Fibroblast of mammary gland (primary cell): ENCODE measurements at regions not wholly inside any gene's neighbourhood (a gene's known extent, or its start where the extent isn't known, plus 50 kb on each side); places are given as distances from the start of the nearest gene placed in this dataset.
"Not testable (repeated sequence)": the region's sequence is repeated elsewhere in the genome, so short reads cannot be mapped to it uniquely, and the experiment has no call there.

Experiments used
- DNase-seq: peaks from one replicate; pipeline ENCODE4 v3.0.0-alpha.2; 2010; ENCODE audit warnings: low read depth
- H3K4me3 ChIP-seq: 2 replicates; pipeline ENCODE4 v1.5.1; 2011; ENCODE audit warnings: low read depth, mild to moderate bottlenecking, low read length, moderate library complexity; ENCODE audit not compliant: control insufficient read depth
- CTCF ChIP-seq: conservative IDR thresholded peaks from 2 replicates; pipeline ENCODE4 v1.5.1; 2011; ENCODE audit warnings: low read depth, low read length, inconsistent platforms; ENCODE audit not compliant: control insufficient read depth, insufficient read depth

GRCh38 chr1:161432091-161432490, 64.4 kb upstream of the CFAP126 start:
- no peak for DNase-seq
- H3K4me3 ChIP-seq, result no peak overlapping the region
- no peak for TF ChIP-seq CTCF

- TF ChIP-seq CTCF, result no peak
- DNase-seq, result peak; percentile 38
- H3K4me3 ChIP-seq, result no peak overlapping the region
Measured at GRCh38 chr1:161427733-161428516, 60.2 kb upstream of the CFAP126 start.

DNA sequence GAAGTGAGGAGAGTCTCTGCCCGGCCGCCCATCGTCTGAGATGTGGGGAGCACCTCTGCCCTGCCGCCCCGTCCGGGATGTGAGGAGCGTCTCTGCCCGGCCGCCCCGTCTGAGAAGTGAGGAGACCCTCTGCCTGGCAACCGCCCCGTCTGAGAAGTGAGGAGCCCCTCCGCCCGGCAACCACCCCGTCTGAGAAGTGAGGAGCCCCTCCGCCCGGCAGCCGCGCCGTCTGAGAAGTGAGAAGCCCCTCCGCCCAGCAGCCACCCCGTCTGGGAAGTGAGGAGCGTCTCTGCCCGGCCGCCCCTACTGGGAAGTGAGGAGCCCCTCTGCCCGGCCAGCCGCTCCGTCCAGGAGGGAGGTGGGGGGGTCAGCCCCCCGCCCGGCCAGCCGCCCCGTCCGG, 55.2 kb upstream of the CFAP126 start:
- DNase-seq, H3K4me3 ChIP-seq: not testable (repeated sequence)

GRCh38 chr1:161421456-161421855, 53.8 kb upstream of the CFAP126 start:
- no peak for TF ChIP-seq CTCF
- H3K4me3 ChIP-seq, result no peak overlapping the region
- DNase-seq, result no peak

GRCh38 chr1:161420763-161421455, 53.2 kb upstream of the CFAP126 start:
- no peak for TF ChIP-seq CTCF
- no peak overlapping the region for H3K4me3 ChIP-seq
- no peak for DNase-seq

DNA sequence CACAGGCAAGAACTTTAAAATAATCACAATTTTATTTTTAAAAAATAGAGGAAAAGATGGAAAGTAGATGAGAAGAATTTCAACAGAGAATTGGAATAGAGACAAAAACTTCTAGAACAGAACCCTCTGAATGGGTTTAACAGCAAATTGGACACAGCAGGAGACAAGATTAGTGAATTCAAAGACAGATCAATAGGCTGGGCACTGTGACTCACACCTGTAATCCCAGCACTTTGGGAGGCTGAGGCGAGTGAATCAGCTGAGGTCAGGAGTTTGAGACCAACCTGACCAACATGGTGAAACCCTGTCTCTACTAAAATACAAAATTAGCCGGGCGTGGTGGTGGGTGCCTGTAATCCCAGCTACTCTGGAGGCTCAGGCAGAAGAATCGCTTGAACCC, 49.9 kb upstream of the CFAP126 start:
- not testable (repeated sequence) for H3K4me3 ChIP-seq, DNase-seq
